Gastrocnemius medialis (tissue), 4 donors: ENCODE measurements at regions not wholly inside any gene's neighbourhood (a gene's known extent, or its start where the extent isn't known, plus 50 kb on each side); places are given as distances from the start of the nearest gene placed in this dataset.

Experiments
- ATAC-seq, 2 donors: fragments of 150-250 bp; one replicate each; pipeline ENCODE4 v1.9.1; 2016
- DNase-seq, 2 donors: peaks; one replicate each; pipeline ENCODE4 v3.0.0-alpha.2; 2019
- H3K27ac ChIP-seq, 4 donors: fragments of 200-600 bp; sonication (generic); 1 replicate in 1 of 4; 2 replicates in 3 of 4; pipeline ENCODE4 v1.5.1; 2016 to 2018; ENCODE audit warnings: mild to moderate bottlenecking in 2 of 4, moderate library complexity in 1 of 4
- H3K27me3 ChIP-seq, 3 donors: fragments of 200-600 bp; sonication (generic) in 2 of 3; 1 replicate in 1 of 3; 2 replicates in 2 of 3; pipeline versions ENCODE4 v1.5.1 to v1.6.0; 2016 to 2019; ENCODE audit warnings: mild to moderate bottlenecking in 1 of 3, moderate library complexity in 1 of 3
- H3K36me3 ChIP-seq, 2 donors: fragments of 200-600 bp; sonication (generic) in 1 of 2; one replicate each; pipeline ENCODE4 v1.5.1; 2017 to 2018
- H3K4me1 ChIP-seq, 2 donors: fragments of 200-600 bp; sonication (generic) in 1 of 2; one replicate each; pipeline ENCODE4 v1.5.1; 2016 to 2017; ENCODE audit warnings: mild to moderate bottlenecking in 2 of 2
- H3K4me3 ChIP-seq, 4 donors: fragments of 200-600 bp; sonication (generic) in 3 of 4; 1 replicate in 1 of 4; 2 replicates in 3 of 4; pipeline ENCODE4 v1.5.1; 2016 to 2019; ENCODE audit warnings: mild to moderate bottlenecking in 2 of 4
- H3K9me3 ChIP-seq, 3 donors: fragments of 200-600 bp; sonication (generic) in 2 of 3; 1 replicate in 1 of 3; 2 replicates in 2 of 3; pipeline ENCODE4 v1.5.1; 2016 to 2019
- CTCF ChIP-seq, 5 experiments: fragments of 450-650 bp in 3 of 5; fragments of 200-600 bp in 2 of 5; sonication (generic) in 2 of 5; IDR thresholded peaks in 4 of 5; conservative IDR thresholded peaks in 1 of 5; 1 replicate in 4 of 5; 2 replicates in 1 of 5; pipeline ENCODE4 v1.5.1; 2016 to 2019; ENCODE audit warnings: antibody characterized with exemption in 5 of 5, mild to moderate bottlenecking in 3 of 5, moderate library complexity in 3 of 5
- POLR2A ChIP-seq, 2 donors: fragments of 450-650 bp; IDR thresholded peaks; one replicate each; pipeline ENCODE4 v1.6.1; 2017; ENCODE audit warnings: antibody characterized with exemption in 2 of 2, mild to moderate bottlenecking in 2 of 2, moderate library complexity in 2 of 2
- in situ Hi-C, 4 donors: fragments of 200-750 bp; cut with MboI; loops; one replicate each; pipeline versions ENCODE4 v1.15.0 to v1.8.0; 2017; ENCODE audit warnings: low sequenced_read_pairs in 4 of 4
- intact Hi-C: fragments of 100-400 bp; cut with DNase I; formaldehyde crosslinking; loops from one replicate; pipeline ENCODE4 v1.15.1; 2023; ENCODE audit warnings: low total_unique reads

DNA sequence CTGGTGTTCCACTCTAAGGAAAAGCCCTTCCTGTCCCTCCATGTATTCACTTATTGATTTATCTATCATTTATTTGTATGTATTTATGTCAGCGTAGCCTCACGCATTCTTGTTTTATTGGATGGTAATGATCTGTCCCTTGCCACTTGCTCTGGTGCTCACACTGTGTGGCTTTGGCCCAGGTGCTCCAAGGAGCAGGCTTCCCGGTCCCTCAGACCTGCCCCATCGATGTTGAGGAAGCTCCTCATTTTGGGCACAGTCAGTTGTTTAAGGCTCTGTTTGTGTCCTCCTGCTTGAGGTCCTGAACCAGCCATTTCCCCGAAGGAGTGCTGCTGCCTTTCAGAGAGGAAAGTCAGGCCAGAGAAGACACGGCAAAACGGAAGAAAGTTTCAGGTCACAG, 1485.4 kb downstream of the TBC1D22A start:
- intact Hi-C loops (no loop called here), in situ Hi-C loops (no loop called here)
- no peak overlapping the region for H3K4me3 ChIP-seq
- TF ChIP-seq CTCF (IDR thresholded peaks at IDR 0.05 in 4 of 5, conservative IDR thresholded peaks at IDR 0.05 in 1 of 5): no peak
- TF ChIP-seq POLR2A (IDR thresholded peaks at IDR 0.05): no peak
- H3K27ac ChIP-seq: no peak overlapping the region
- no peaks in the 10 kb centered on the region for H3K4me1 ChIP-seq
- no peak for DNase-seq
- peaks cover 0 to 3% (median 0%) of the 10 kb centered on the region in 3 donors for H3K27me3 ChIP-seq
- H3K36me3 ChIP-seq: no peaks in the 10 kb centered on the region
- no peak for ATAC-seq
- no peaks in the 10 kb centered on the region for H3K9me3 ChIP-seq

DNA sequence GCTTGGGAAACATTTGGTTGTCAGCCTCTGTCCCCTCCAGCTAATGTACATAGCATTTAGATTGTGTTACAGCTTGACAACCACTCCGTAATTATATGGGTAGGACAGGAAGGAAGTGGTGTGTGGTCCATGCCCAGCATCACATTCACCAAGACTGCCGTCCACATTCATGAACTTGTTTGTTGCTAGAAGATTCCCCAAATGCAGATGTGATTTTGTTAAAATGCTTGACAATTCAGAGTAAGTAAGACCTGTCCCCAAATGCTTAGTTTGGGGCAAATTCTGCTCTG, 1482.7 kb downstream of the TBC1D22A start:
- Histone ChIP-seq H3K4me3 (no peak overlapping the region), H3K27me3 (peaks cover 0 to 3% (median 0%) of the 10 kb centered on the region in 3 donors), H3K27ac (no peak overlapping the region), H3K4me1 (no peaks in the 10 kb centered on the region), H3K36me3 (no peaks in the 10 kb centered on the region), H3K9me3 (no peaks in the 10 kb centered on the region)
- ATAC-seq (no peak), DNase-seq (no peak)
- in situ Hi-C loops (no loop called here), intact Hi-C loops (no loop called here)
- TF ChIP-seq CTCF (IDR thresholded peaks at IDR 0.05 in 4 of 5, conservative IDR thresholded peaks at IDR 0.05 in 1 of 5) (no peak), POLR2A (IDR thresholded peaks at IDR 0.05) (no peak)

DNA sequence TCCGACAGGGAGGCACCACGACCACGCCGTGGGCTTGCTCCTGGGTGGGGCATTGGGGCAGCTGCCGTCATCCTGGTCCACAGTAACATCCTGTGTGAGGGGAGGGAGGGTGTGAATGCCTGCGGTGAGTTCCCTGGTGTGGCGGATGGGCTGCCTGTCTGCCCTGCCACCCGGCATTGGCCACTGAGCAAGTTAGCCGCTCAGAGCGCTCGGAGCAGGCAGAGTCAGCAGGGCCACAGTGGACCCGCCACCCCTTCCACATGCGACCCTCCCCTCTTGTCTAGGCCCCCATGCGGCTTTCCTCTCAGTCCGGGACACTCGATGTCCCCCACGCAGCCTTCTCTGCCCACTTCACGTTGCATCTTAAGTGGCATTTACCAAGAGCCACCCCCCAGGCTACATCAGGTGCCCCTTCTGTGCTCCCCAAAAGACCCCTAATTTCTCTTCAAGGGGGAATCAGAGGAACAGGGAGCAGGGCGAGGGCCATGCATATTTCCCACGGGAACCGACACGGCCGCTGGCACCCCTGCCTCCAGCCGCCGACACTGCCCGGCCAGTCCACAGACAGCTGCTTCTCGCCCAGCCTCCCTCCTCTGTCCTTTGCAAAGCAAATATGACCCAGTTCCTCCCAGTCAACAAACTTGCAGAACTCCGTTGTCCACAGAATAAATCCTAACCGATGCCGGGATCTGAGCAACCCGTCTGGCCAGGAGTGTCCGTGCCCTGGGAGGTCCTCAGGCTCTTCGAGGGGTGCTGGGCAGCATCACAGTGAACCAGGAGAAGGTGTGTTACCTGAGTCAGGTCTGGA, 1482.1 kb downstream of the TBC1D22A start:
- TF ChIP-seq POLR2A (IDR thresholded peaks at IDR 0.05) (no peak), CTCF (IDR thresholded peaks at IDR 0.05 in 4 of 5, conservative IDR thresholded peaks at IDR 0.05 in 1 of 5) (no peak)
- ATAC-seq: no peak
- no peak for DNase-seq
- Histone ChIP-seq H3K27me3 (peaks cover 0 to 3% (median 0%) of the 10 kb centered on the region in 3 donors), H3K9me3 (no peaks in the 10 kb centered on the region), H3K36me3 (no peaks in the 10 kb centered on the region), H3K27ac (no peak overlapping the region), H3K4me1 (no peaks in the 10 kb centered on the region), H3K4me3 (no peak overlapping the region)
- intact Hi-C loops: no loop called here
- in situ Hi-C loops: no loop called here

DNA sequence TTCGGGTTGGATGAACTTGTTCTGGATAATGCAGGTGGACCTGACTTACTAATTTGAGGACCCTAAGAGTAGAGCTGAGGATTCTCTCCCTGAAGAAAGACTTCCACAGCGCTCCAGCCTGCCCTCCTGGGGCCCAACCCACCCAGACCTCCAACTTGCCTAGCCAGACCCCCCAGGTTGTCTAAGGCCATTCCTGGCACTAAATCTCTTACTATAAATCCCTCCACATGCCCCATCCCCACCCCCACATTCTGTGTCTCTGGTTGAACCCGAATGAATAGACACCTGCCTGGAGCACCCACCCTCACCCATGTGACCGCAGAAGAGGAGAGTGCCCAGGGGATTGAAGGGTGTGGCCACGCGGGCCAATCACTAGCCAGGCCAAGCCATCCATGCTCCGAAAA, 1480.0 kb downstream of the TBC1D22A start:
- no peak overlapping the region for H3K27ac ChIP-seq
- DNase-seq (no peak), ATAC-seq (no peak)
- H3K27me3 ChIP-seq: peaks cover 0 to 3% (median 0%) of the 10 kb centered on the region in 3 donors
- intact Hi-C loops (no loop called here), in situ Hi-C loops (no loop called here)
- H3K36me3 ChIP-seq: no peaks in the 10 kb centered on the region
- H3K9me3 ChIP-seq: no peaks in the 10 kb centered on the region
- no peak overlapping the region for H3K4me3 ChIP-seq
- no peaks in the 10 kb centered on the region for H3K4me1 ChIP-seq
- TF ChIP-seq POLR2A (IDR thresholded peaks at IDR 0.05): no peak

GRCh38 chr22:48241658-48242057, 1479.2 kb downstream of the TBC1D22A start:
- Histone ChIP-seq H3K27me3 (peaks cover 0 to 3% (median 0%) of the 10 kb centered on the region in 3 donors), H3K9me3 (no peaks in the 10 kb centered on the region), H3K27ac (no peak overlapping the region), H3K4me3 (no peak overlapping the region), H3K36me3 (no peaks in the 10 kb centered on the region), H3K4me1 (no peaks in the 10 kb centered on the region)
- intact Hi-C loops: no loop called here
- ATAC-seq (no peak), DNase-seq (no peak)
- in situ Hi-C loops: no loop called here
- TF ChIP-seq CTCF (IDR thresholded peaks at IDR 0.05 in 4 of 5, conservative IDR thresholded peaks at IDR 0.05 in 1 of 5): no peak
- no peak for TF ChIP-seq POLR2A (IDR thresholded peaks at IDR 0.05)
